GM23338 (cell line): ENCODE measurements at regions not wholly inside any gene's neighbourhood (a gene's known extent, or its start where the extent isn't known, plus 50 kb on each side); places are given as distances from the start of the nearest gene placed in this dataset.

Experiments
- ATAC-seq: fragments of 200-7000 bp; cut with Tn5 transposase; 3 replicates; pipeline ENCODE4 v1.9.1; 2020
- DNase-seq: peaks from one replicate; pipeline ENCODE4 v3.0.0-alpha.2; 2015; ENCODE audit warnings: low spot score
- H2AFZ ChIP-seq: fragments of 200-600 bp; sonication (generic); 2 replicates; pipeline ENCODE4 v1.8.0; 2016; ENCODE audit warnings: antibody characterized with exemption, mild to moderate bottlenecking, moderate library complexity
- H3F3A ChIP-seq: fragments of 200-600 bp; sonication (generic); replicated peaks from 2 replicates; pipeline ENCODE4 v1.8.0; 2017; ENCODE audit warnings: antibody characterized with exemption, mixed run types, low read depth
- H3K27ac ChIP-seq: fragments of 200-600 bp; sonication (generic); 2 replicates; pipeline ENCODE4 v1.6.1; 2016; ENCODE audit warnings: low read depth
- H3K27me3 ChIP-seq: fragments of 200-600 bp; sonication (generic); 2 replicates; pipeline ENCODE4 v1.8.0; 2016; ENCODE audit warnings: mild to moderate bottlenecking, mixed run types, moderate library complexity; ENCODE audit not compliant: insufficient read depth
- H3K36me3 ChIP-seq: fragments of 200-600 bp; sonication (generic); 2 replicates; pipeline ENCODE4 v1.8.0; 2016; ENCODE audit warnings: mild to moderate bottlenecking; ENCODE audit not compliant: insufficient read depth
- H3K4me1 ChIP-seq: fragments of 200-600 bp; sonication (generic); 2 replicates; pipeline ENCODE4 v1.8.0; 2016; ENCODE audit warnings: mild to moderate bottlenecking, moderate library complexity; ENCODE audit not compliant: insufficient read depth
- H3K4me2 ChIP-seq: fragments of 200-600 bp; sonication (generic); 2 replicates; pipeline ENCODE4 v1.7.1; 2017; ENCODE audit warnings: mixed run types
- H3K4me3 ChIP-seq: fragments of 200-600 bp; sonication (generic); 2 replicates; pipeline ENCODE4 v1.6.1; 2016; ENCODE audit warnings: mixed run types
- H3K79me2 ChIP-seq: fragments of 200-600 bp; sonication (generic); replicated peaks from 2 replicates; pipeline ENCODE4 v1.8.0; 2017; ENCODE audit warnings: mild to moderate bottlenecking; ENCODE audit not compliant: insufficient read depth
- H3K9me2 ChIP-seq: fragments of 200-600 bp; sonication (generic); 2 replicates; pipeline ENCODE4 v1.8.0; 2017; ENCODE audit not compliant: insufficient read depth
- H4K20me1 ChIP-seq: fragments of 200-600 bp; sonication (generic); replicated peaks from 2 replicates; pipeline ENCODE4 v1.8.0; 2017; ENCODE audit warnings: mild to moderate bottlenecking; ENCODE audit not compliant: insufficient read depth
- H3K27ac Mint-ChIP-seq: 2 replicates; pipeline ENCODE4 v1.8.0; 2020; ENCODE audit warnings: inconsistent platforms, mild to moderate bottlenecking, moderate library complexity, mixed read lengths
- H3K27me3 Mint-ChIP-seq: 3 replicates; pipeline ENCODE4 v1.8.0; 2022; ENCODE audit warnings: low read depth, mild to moderate bottlenecking, moderate library complexity, mixed read lengths, inconsistent platforms; ENCODE audit not compliant: insufficient read depth, poor library complexity
- H3K36me3 Mint-ChIP-seq: 3 replicates; pipeline ENCODE4 v1.8.0; 2021; ENCODE audit warnings: low read depth, mild to moderate bottlenecking, inconsistent platforms, moderate library complexity, mixed read lengths
- H3K4me1 Mint-ChIP-seq: 3 replicates; pipeline ENCODE4 v1.8.0; 2020; ENCODE audit warnings: mild to moderate bottlenecking, inconsistent platforms, mixed read lengths
- H3K4me3 Mint-ChIP-seq: 3 replicates; pipeline ENCODE4 v1.8.0; 2021; ENCODE audit warnings: moderate library complexity, mild to moderate bottlenecking, inconsistent platforms, mixed read lengths
- H3K9me3 Mint-ChIP-seq: 3 replicates; pipeline ENCODE4 v1.8.0; 2020; ENCODE audit warnings: moderate library complexity, mild to moderate bottlenecking, inconsistent platforms, mixed read lengths
- CREB1 ChIP-seq: fragments of 250-450 bp; sonication (Bioruptor Pico); IDR thresholded peaks from 2 replicates; pipeline ENCODE4 v1.5.0; 2020; ENCODE audit warnings: low read depth, mild to moderate bottlenecking, moderate library complexity
- CTCF ChIP-seq, 2 experiments: fragments of 200-600 bp in 1 of 2; sonication (generic) in 1 of 2; conservative IDR thresholded peaks; 2 replicates each; pipeline versions ENCODE4 v1.5.1 to v1.6.1; 2016 to 2017; ENCODE audit warnings: antibody characterized with exemption in 2 of 2, low read depth in 2 of 2, mild to moderate bottlenecking in 2 of 2, moderate library complexity in 1 of 2
- EZH2 ChIP-seq: fragments of 200-600 bp; sonication (generic); IDR thresholded peaks from one replicate; pipeline ENCODE4 v1.8.0; 2017; ENCODE audit warnings: antibody characterized with exemption, mild to moderate bottlenecking, low read depth; ENCODE audit not compliant: unreplicated experiment
- EZH2phosphoT487 ChIP-seq: fragments of 200-600 bp; sonication (generic); IDR thresholded peaks from one replicate; pipeline ENCODE4 v1.8.1; 2018; ENCODE audit warnings: antibody characterized with exemption; ENCODE audit not compliant: unreplicated experiment
- JUNB ChIP-seq: IDR thresholded peaks from one replicate; pipeline ENCODE4 v1.6.1; 2016; ENCODE audit warnings: antibody characterized with exemption; ENCODE audit not compliant: unreplicated experiment
- NANOG ChIP-seq: IDR thresholded peaks from 2 replicates; pipeline ENCODE4 v1.6.1; 2016; ENCODE audit warnings: antibody characterized with exemption, borderline replicate concordance
- POLR2AphosphoS5 ChIP-seq: IDR thresholded peaks from 2 replicates; pipeline ENCODE4 v1.6.1; 2016; ENCODE audit warnings: antibody characterized with exemption, low read depth
- REST ChIP-seq: IDR thresholded peaks from one replicate; pipeline ENCODE4 v1.6.1; 2018; ENCODE audit warnings: antibody characterized with exemption; ENCODE audit not compliant: unreplicated experiment
- STAT1 ChIP-seq: IDR thresholded peaks from one replicate; pipeline ENCODE4 v1.6.1; 2016; ENCODE audit warnings: antibody characterized with exemption; ENCODE audit not compliant: unreplicated experiment
- ZNF114 ChIP-seq: fragments of 250-450 bp; sonication (Bioruptor Pico); IDR thresholded peaks from 2 replicates; pipeline ENCODE4 v1.5.0; 2020; ENCODE audit warnings: mild to moderate bottlenecking, moderate library complexity
- ZNF331 ChIP-seq: fragments of 250-450 bp; sonication (Bioruptor Pico); IDR thresholded peaks from 2 replicates; pipeline ENCODE4 v1.5.0; 2020; ENCODE audit warnings: low read depth, mild to moderate bottlenecking, moderate library complexity
- ZNF462 ChIP-seq: fragments of 250-450 bp; sonication (Bioruptor Pico); IDR thresholded peaks from 2 replicates; pipeline ENCODE4 v1.5.0; 2020; ENCODE audit warnings: mild to moderate bottlenecking, moderate library complexity
- TF ChIP-seq, protein P1 (sequence below): IDR thresholded peaks from 2 replicates; pipeline ENCODE4 v1.6.1; 2016; ENCODE audit warnings: antibody characterized with exemption

GRCh38 chr20:63061771-63062100, 55.0 kb upstream of the BHLHE23 start:
- ATAC-seq (no peak), DNase-seq (no peak)
- Histone ChIP-seq H3K4me2 (no peak overlapping the region), H3K27me3 (peaks cover 5% of the 10 kb centered on the region; the same call in 1 of the 2 replicates), H3K27ac (no peak overlapping the region), H3K9me2 (no peaks in the 10 kb centered on the region), H3K36me3 (no peaks in the 10 kb centered on the region), H2AFZ (no peak overlapping the region), H3K79me2 (no peaks in the 10 kb centered on the region), H3K4me3 (no peak overlapping the region), H3F3A (peaks cover 14% of the 10 kb centered on the region), H4K20me1 (no peaks in the 10 kb centered on the region), H3K4me1 (no peaks in the 10 kb centered on the region)
- H3K36me3 Mint-ChIP-seq = no peaks in the 10 kb centered on the region; the same call in 1 of the 3 replicates
- no peak for TF ChIP-seq JUNB
- TF ChIP-seq ZNF114 (CRISPR knock-in tag) = no peak
- TF ChIP-seq, protein P1, sequence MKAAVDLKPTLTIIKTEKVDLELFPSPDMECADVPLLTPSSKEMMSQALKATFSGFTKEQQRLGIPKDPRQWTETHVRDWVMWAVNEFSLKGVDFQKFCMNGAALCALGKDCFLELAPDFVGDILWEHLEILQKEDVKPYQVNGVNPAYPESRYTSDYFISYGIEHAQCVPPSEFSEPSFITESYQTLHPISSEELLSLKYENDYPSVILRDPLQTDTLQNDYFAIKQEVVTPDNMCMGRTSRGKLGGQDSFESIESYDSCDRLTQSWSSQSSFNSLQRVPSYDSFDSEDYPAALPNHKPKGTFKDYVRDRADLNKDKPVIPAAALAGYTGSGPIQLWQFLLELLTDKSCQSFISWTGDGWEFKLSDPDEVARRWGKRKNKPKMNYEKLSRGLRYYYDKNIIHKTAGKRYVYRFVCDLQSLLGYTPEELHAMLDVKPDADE = no peak
- TF ChIP-seq CTCF (conservative IDR thresholded peaks at IDR 0.05; ENCODE audit: low read depth in 2 of 2) = no peak
- TF ChIP-seq REST = no peak
- no peak for TF ChIP-seq EZH2phosphoT487
- TF ChIP-seq POLR2AphosphoS5 = no peak
- TF ChIP-seq EZH2 = no peak
- TF ChIP-seq CREB1 (CRISPR knock-in tag) = no peak
- no peak for TF ChIP-seq STAT1
- TF ChIP-seq NANOG = no peak
- TF ChIP-seq ZNF331 = no peak
- no peak for TF ChIP-seq ZNF462 (CRISPR knock-in tag)
- no peak overlapping the region for H3K27ac Mint-ChIP-seq
- peaks cover 18% of the 10 kb centered on the region for H3K27me3 Mint-ChIP-seq
- H3K9me3 Mint-ChIP-seq = peaks cover 12% of the 10 kb centered on the region
- H3K4me3 Mint-ChIP-seq = no peak overlapping the region
- peaks cover 5% of the 10 kb centered on the region; the same call in 1 of the 3 replicates for H3K4me1 Mint-ChIP-seq
